SKM-1 treated with dmso at 0.1 percent for 144 hours (cell line): ENCODE measurements at regions not wholly inside any gene's neighbourhood (a gene's known extent, or its start where the extent isn't known, plus 50 kb on each side); places are given as distances from the start of the nearest gene placed in this dataset.

ENCODE experiments used
- DNase-seq: peaks from one replicate; lab custom pipeline; 2025; ENCODE audit not compliant: unreplicated experiment; lab: John Stamatoyannopoulos, UW

- DNase-seq = no peak
Measured at GRCh38 chr3:30258426-30259392, 347.7 kb upstream of the TGFBR2 start.

GRCh38 chr3:30259730-30260129 is 346.7 kb upstream of the TGFBR2 start:
- DNase-seq = no peak

GRCh38 chr3:30260762-30261161 is 345.6 kb upstream of the TGFBR2 start:
- DNase-seq = no peak

- no peak for DNase-seq
Measured at GRCh38 chr3:30263238-30263924, 343.0 kb upstream of the TGFBR2 start.

GRCh38 chr3:30263925-30264313 is 342.5 kb upstream of the TGFBR2 start:
- DNase-seq = no peak

GRCh38 chr3:30266524-30266923 is 339.9 kb upstream of the TGFBR2 start:
- DNase-seq = no peak

GRCh38 chr3:30268288-30268687 is 338.1 kb upstream of the TGFBR2 start:
- no peak for DNase-seq

- peak; percentile 73 for DNase-seq
Measured at GRCh38 chr3:30269751-30270445, 336.5 kb upstream of the TGFBR2 start.

- DNase-seq = no peak
Measured at GRCh38 chr3:30271781-30272180, 334.6 kb upstream of the TGFBR2 start.

- no peak for DNase-seq
Measured at GRCh38 chr3:30273304-30274072, 332.9 kb upstream of the TGFBR2 start.

GRCh38 chr3:30277494-30277893 is 328.9 kb upstream of the TGFBR2 start:
- DNase-seq = no peak

- no peak for DNase-seq
Measured at GRCh38 chr3:30281526-30281925, 324.9 kb upstream of the TGFBR2 start.

GRCh38 chr3:30282154-30282696 is 324.2 kb upstream of the TGFBR2 start:
- DNase-seq = no peak

GRCh38 chr3:30285188-30286006 is 321.0 kb upstream of the TGFBR2 start:
- no peak for DNase-seq

GRCh38 chr3:30286007-30286669 is 320.3 kb upstream of the TGFBR2 start:
- DNase-seq = no peak

- no peak for DNase-seq
Measured at GRCh38 chr3:30286811-30287210, 319.6 kb upstream of the TGFBR2 start.

- DNase-seq = no peak
Measured at GRCh38 chr3:30288830-30289229, 317.6 kb upstream of the TGFBR2 start.

GRCh38 chr3:30289324-30289723 is 317.1 kb upstream of the TGFBR2 start:
- DNase-seq = peak; percentile 55

- DNase-seq = peak; percentile 31
Measured at GRCh38 chr3:30289766-30290165, 316.6 kb upstream of the TGFBR2 start.
